A673 (cell line): ENCODE measurements at regions not wholly inside any gene's neighbourhood (a gene's known extent, or its start where the extent isn't known, plus 50 kb on each side); places are given as distances from the start of the nearest gene placed in this dataset.

Source experiments
- EZH2 ChIP-seq: fragments of 200-600 bp; sonication (generic); IDR thresholded peaks from 2 replicates; pipeline ENCODE4 v1.6.1; 2017; ENCODE audit warnings: borderline replicate concordance, low read depth, mild to moderate bottlenecking, mixed read lengths, antibody characterized with exemption, low read length; ENCODE audit not compliant: poor library complexity, severe bottlenecking
- TF ChIP-seq, protein P1 (sequence below): fragments of 300-800, 200-600 bp; sonication (generic); conservative IDR thresholded peaks from 2 replicates; pipeline ENCODE4 v1.5.1; 2017; ENCODE audit warnings: low read depth, mild to moderate bottlenecking, antibody characterized with exemption, low read length, moderate library complexity, mixed read lengths

- no peak for TF ChIP-seq EZH2
- TF ChIP-seq, protein P1, sequence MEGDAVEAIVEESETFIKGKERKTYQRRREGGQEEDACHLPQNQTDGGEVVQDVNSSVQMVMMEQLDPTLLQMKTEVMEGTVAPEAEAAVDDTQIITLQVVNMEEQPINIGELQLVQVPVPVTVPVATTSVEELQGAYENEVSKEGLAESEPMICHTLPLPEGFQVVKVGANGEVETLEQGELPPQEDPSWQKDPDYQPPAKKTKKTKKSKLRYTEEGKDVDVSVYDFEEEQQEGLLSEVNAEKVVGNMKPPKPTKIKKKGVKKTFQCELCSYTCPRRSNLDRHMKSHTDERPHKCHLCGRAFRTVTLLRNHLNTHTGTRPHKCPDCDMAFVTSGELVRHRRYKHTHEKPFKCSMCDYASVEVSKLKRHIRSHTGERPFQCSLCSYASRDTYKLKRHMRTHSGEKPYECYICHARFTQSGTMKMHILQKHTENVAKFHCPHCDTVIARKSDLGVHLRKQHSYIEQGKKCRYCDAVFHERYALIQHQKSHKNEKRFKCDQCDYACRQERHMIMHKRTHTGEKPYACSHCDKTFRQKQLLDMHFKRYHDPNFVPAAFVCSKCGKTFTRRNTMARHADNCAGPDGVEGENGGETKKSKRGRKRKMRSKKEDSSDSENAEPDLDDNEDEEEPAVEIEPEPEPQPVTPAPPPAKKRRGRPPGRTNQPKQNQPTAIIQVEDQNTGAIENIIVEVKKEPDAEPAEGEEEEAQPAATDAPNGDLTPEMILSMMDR: no peak
Measured at GRCh38 chr6:105832313-105832761, 253.8 kb upstream of the PRDM1 start.
